Ectodermal cell (in vitro differentiated cells): ENCODE measurements at regions not wholly inside any gene's neighbourhood (a gene's known extent, or its start where the extent isn't known, plus 50 kb on each side); places are given as distances from the start of the nearest gene placed in this dataset.

Experiments
- H3K27ac ChIP-seq: 2 replicates; pipeline ENCODE4 v1.7.0; 2013; ENCODE audit warnings: mild to moderate bottlenecking, low read depth, low read length; ENCODE audit not compliant: insufficient read depth, poor library complexity, severe bottlenecking
- H3K27me3 ChIP-seq: 2 replicates; pipeline ENCODE4 v1.7.0; 2013; ENCODE audit warnings: mild to moderate bottlenecking, low read length; ENCODE audit not compliant: insufficient read depth, control insufficient read depth, poor library complexity, severe bottlenecking
- H3K36me3 ChIP-seq: one replicate; pipeline ENCODE4 v1.7.0; 2013; ENCODE audit warnings: low read length; ENCODE audit not compliant: control insufficient read depth, insufficient read depth
- H3K4me1 ChIP-seq: one replicate; pipeline ENCODE4 v1.7.0; 2013; ENCODE audit warnings: low read length; ENCODE audit not compliant: control insufficient read depth, insufficient read depth
- H3K4me3 ChIP-seq: 2 replicates; pipeline ENCODE4 v1.7.0; 2013; ENCODE audit warnings: low read depth, low read length, control low read depth; ENCODE audit not compliant: insufficient read depth
- H3K9me3 ChIP-seq: 2 replicates; pipeline ENCODE4 v1.7.0; 2013; ENCODE audit warnings: mild to moderate bottlenecking, low read length, moderate library complexity; ENCODE audit not compliant: control insufficient read depth
- WGBS, 2 experiments: methylation state at CpG; one replicate each; pipeline ENCODE4 v1.1.7; 2013; ENCODE audit warnings: missing lambda C conversion rate in 2 of 2; 5-methylcytosine and 5-hydroxymethylcytosine counted together

- H3K27me3 ChIP-seq: peaks cover 3% of the 10 kb centered on the region
- WGBS, 2 experiments: 92 to 94% methylated on average over 7 of the region's 7 CpGs
- H3K36me3 ChIP-seq: no peaks in the 10 kb centered on the region
- H3K4me3 ChIP-seq: no peak overlapping the region
- H3K4me1 ChIP-seq: no peaks in the 10 kb centered on the region
- no peak overlapping the region for H3K27ac ChIP-seq
- no peaks in the 10 kb centered on the region for H3K9me3 ChIP-seq
Measured at GRCh38 chr18:78580835-78581339, 398.7 kb upstream of the SALL3 start.

GRCh38 chr18:78582181-78582709 is 397.4 kb upstream of the SALL3 start:
- H3K4me1 ChIP-seq: no peaks in the 10 kb centered on the region
- H3K27ac ChIP-seq: no peak overlapping the region
- peaks cover 3% of the 10 kb centered on the region for H3K27me3 ChIP-seq
- H3K36me3 ChIP-seq: no peaks in the 10 kb centered on the region
- H3K9me3 ChIP-seq: no peaks in the 10 kb centered on the region
- WGBS, 2 experiments: 92% methylated on average over 23 of the region's 23 CpGs
- H3K4me3 ChIP-seq: no peak overlapping the region

GRCh38 chr18:78582898-78583738 is 396.5 kb upstream of the SALL3 start:
- Histone ChIP-seq H3K4me3 (no peak overlapping the region), H3K9me3 (no peaks in the 10 kb centered on the region), H3K4me1 (no peaks in the 10 kb centered on the region), H3K36me3 (no peaks in the 10 kb centered on the region), H3K27me3 (peaks cover 3% of the 10 kb centered on the region), H3K27ac (no peak overlapping the region)
- 83 to 85% methylated on average over 26 of the region's 26 CpGs for WGBS, 2 experiments

GRCh38 chr18:78583739-78584458 is 395.7 kb upstream of the SALL3 start:
- Histone ChIP-seq H3K9me3 (no peaks in the 10 kb centered on the region), H3K4me3 (no peak overlapping the region), H3K36me3 (no peaks in the 10 kb centered on the region)

GRCh38 chr18:78584459-78585022 is 395.1 kb upstream of the SALL3 start:
- Histone ChIP-seq H3K9me3 (no peaks in the 10 kb centered on the region), H3K27ac (no peak overlapping the region), H3K4me3 (no peak overlapping the region), H3K4me1 (no peaks in the 10 kb centered on the region), H3K27me3 (peaks cover 3% of the 10 kb centered on the region), H3K36me3 (no peaks in the 10 kb centered on the region)
- 93 to 95% methylated on average over 19 of the region's 19 CpGs for WGBS, 2 experiments

More at GRCh38 chr18:78583739-78584458, 395.7 kb upstream of the SALL3 start:
- no peaks in the 10 kb centered on the region for H3K4me1 ChIP-seq
- H3K27ac ChIP-seq: no peak overlapping the region
- WGBS, 2 experiments: 93 to 96% methylated on average over 23 of the region's 23 CpGs
- peaks cover 3% of the 10 kb centered on the region for H3K27me3 ChIP-seq

GRCh38 chr18:78586586-78586985 is 393.0 kb upstream of the SALL3 start:
- 91 to 94% methylated on average over 7 of the region's 7 CpGs for WGBS, 2 experiments
- no peaks in the 10 kb centered on the region for H3K36me3 ChIP-seq
- no peaks in the 10 kb centered on the region for H3K9me3 ChIP-seq
- H3K4me1 ChIP-seq: no peaks in the 10 kb centered on the region
- H3K27me3 ChIP-seq: peaks cover 3% of the 10 kb centered on the region
- no peak overlapping the region for H3K4me3 ChIP-seq
- no peak overlapping the region for H3K27ac ChIP-seq

GRCh38 chr18:78587096-78587495 is 392.5 kb upstream of the SALL3 start:
- WGBS, 2 experiments: 84 to 85% methylated on average over 9 to 11 of the region's 11 CpGs
- H3K9me3 ChIP-seq: peaks cover under 1% of the 10 kb centered on the region
- no peak overlapping the region for H3K4me3 ChIP-seq
- H3K36me3 ChIP-seq: no peaks in the 10 kb centered on the region
- H3K4me1 ChIP-seq: no peaks in the 10 kb centered on the region
- no peak overlapping the region for H3K27ac ChIP-seq
- H3K27me3 ChIP-seq: peaks cover 3% of the 10 kb centered on the region

GRCh38 chr18:78587626-78588600 is 391.7 kb upstream of the SALL3 start:
- H3K9me3 ChIP-seq: peaks cover 2% of the 10 kb centered on the region
- H3K4me1 ChIP-seq: no peaks in the 10 kb centered on the region
- no peaks in the 10 kb centered on the region for H3K36me3 ChIP-seq
- no peaks in the 10 kb centered on the region for H3K27me3 ChIP-seq
- no peak overlapping the region for H3K4me3 ChIP-seq
- 87 to 89% methylated on average over 24 of the region's 24 CpGs for WGBS, 2 experiments
- H3K27ac ChIP-seq: no peak overlapping the region

- 93 to 94% methylated on average over 9 of the region's 9 CpGs for WGBS, 2 experiments
- H3K4me3 ChIP-seq: no peak overlapping the region
Measured at GRCh38 chr18:78589916-78590437, 389.6 kb upstream of the SALL3 start.

More at GRCh38 chr18:78589916-78590437, 389.6 kb upstream of the SALL3 start:
- no peaks in the 10 kb centered on the region for H3K27me3 ChIP-seq
- no peaks in the 10 kb centered on the region for H3K4me1 ChIP-seq
- H3K27ac ChIP-seq: no peak overlapping the region
- no peaks in the 10 kb centered on the region for H3K36me3 ChIP-seq
- H3K9me3 ChIP-seq: peaks cover 2% of the 10 kb centered on the region
